ENCODE measurements at regions not wholly inside any gene's neighbourhood (a gene's known extent, or its start where the extent isn't known, plus 50 kb on each side); places are given as distances from the start of the nearest gene placed in this dataset.

- Histone ChIP-seq H3K9me3 (ENCODE audit: low read length) (no peaks in the 10 kb centered on the region), H3K27ac (ENCODE audit: low read length) (no peak overlapping the region), H3K4me2 (ENCODE audit: low read length) (no peak overlapping the region), H3K79me2 (ENCODE audit: low read length) (no peaks in the 10 kb centered on the region), H4K20me1 (ENCODE audit: low read length) (no peaks in the 10 kb centered on the region), H3K27me3 (ENCODE audit: low read length) (no peaks in the 10 kb centered on the region), H2AFZ (ENCODE audit: low read length) (no peak overlapping the region), H3K9me2 (replicated peaks; ENCODE audit: low read length) (no peaks in the 10 kb centered on the region), H3K4me1 (ENCODE audit: insufficient read depth, low read length) (peaks cover 23% of the 10 kb centered on the region), H3K4me3 (ENCODE audit: low read length) (no peak overlapping the region), H3K9ac (ENCODE audit: low read length) (no peak overlapping the region), H3F3A (ENCODE audit: low read length, unreplicated experiment) (peaks cover 4% of the 10 kb centered on the region), H3K36me3 (ENCODE audit: low read depth, low read length) (no peaks in the 10 kb centered on the region)
- no TSS peak for BruUV-seq (replicated peaks)
- POLR2A ChIA-PET (ENCODE audit: unreplicated experiment): no interaction called here
- CTCF ChIA-PET: no interaction called here
- TF ChIP-seq CTCF (conservative IDR thresholded peaks at IDR 0.05; ENCODE audit: low read depth, low read length): no peak
- intact Hi-C loops (cut with micrococcal nuclease): no loop called here
- ATAC-seq (no peak), DNase-seq (peak; percentile 46)
Measured at GRCh38 chr9:82333671-82334070, 345.1 kb downstream of the SPATA31D1 start.

DNA sequence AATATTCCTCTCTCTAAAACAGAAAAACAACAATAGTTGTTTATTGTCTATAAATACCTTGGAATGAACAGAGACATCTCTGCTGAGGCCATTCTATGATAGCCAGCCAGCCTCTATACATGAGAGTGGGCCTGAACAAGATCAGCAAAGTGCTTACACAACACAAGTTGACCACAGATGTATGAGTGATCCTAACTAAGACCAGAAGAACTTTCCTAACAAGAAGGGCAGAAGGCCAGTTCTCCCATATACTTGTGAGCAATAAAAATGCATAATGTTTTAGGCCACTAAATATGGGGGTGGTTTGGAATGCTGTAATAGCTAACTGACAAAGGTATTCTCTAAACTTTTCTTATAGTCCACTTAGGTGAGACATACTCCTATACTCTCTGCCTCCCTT, 345.7 kb downstream of the SPATA31D1 start:
- Histone ChIP-seq H3K9ac (ENCODE audit: low read length) (no peak overlapping the region), H3K4me1 (ENCODE audit: insufficient read depth, low read length) (peaks cover 23% of the 10 kb centered on the region), H3K36me3 (ENCODE audit: low read depth, low read length) (no peaks in the 10 kb centered on the region), H3K4me3 (ENCODE audit: low read length) (no peak overlapping the region), H3K27me3 (ENCODE audit: low read length) (no peaks in the 10 kb centered on the region), H3K27ac (ENCODE audit: low read length) (no peak overlapping the region), H3K9me3 (ENCODE audit: low read length) (no peaks in the 10 kb centered on the region), H3K9me2 (replicated peaks; ENCODE audit: low read length) (no peaks in the 10 kb centered on the region), H3K4me2 (ENCODE audit: low read length) (no peak overlapping the region), H4K20me1 (ENCODE audit: low read length) (no peaks in the 10 kb centered on the region), H2AFZ (ENCODE audit: low read length) (no peak overlapping the region), H3F3A (ENCODE audit: low read length, unreplicated experiment) (peaks cover 4% of the 10 kb centered on the region), H3K79me2 (ENCODE audit: low read length) (no peaks in the 10 kb centered on the region)
- ATAC-seq: no peak
- POLR2A ChIA-PET (ENCODE audit: unreplicated experiment): no interaction called here
- intact Hi-C loops (cut with micrococcal nuclease): no loop called here
- TF ChIP-seq EZH2phosphoT487 (IDR thresholded peaks at IDR 0.05; ENCODE audit: borderline replicate concordance, low read length) (no peak), EZH2 (IDR thresholded peaks at IDR 0.05; ENCODE audit: low read length, unreplicated experiment) (no peak), CTCF (conservative IDR thresholded peaks at IDR 0.05; ENCODE audit: low read depth, low read length) (no peak)
- CTCF ChIA-PET: no interaction called here
- no peak for DNase-seq
- BruUV-seq (replicated peaks): no TSS peak

GRCh38 chr9:82337351-82337750, 348.8 kb downstream of the SPATA31D1 start:
- no peaks in the 10 kb centered on the region for H4K20me1 ChIP-seq (ENCODE audit: low read length)
- DNase-seq (no peak), ATAC-seq (no peak)
- ChIA-PET POLR2A (ENCODE audit: unreplicated experiment) (no interaction called here), CTCF (no interaction called here)
- TF ChIP-seq EZH2 (IDR thresholded peaks at IDR 0.05; ENCODE audit: low read length, unreplicated experiment) (no peak), CTCF (conservative IDR thresholded peaks at IDR 0.05; ENCODE audit: low read depth, low read length) (no peak), EZH2phosphoT487 (IDR thresholded peaks at IDR 0.05; ENCODE audit: borderline replicate concordance, low read length) (no peak)
- peaks cover 4% of the 10 kb centered on the region for H3F3A ChIP-seq (ENCODE audit: low read length, unreplicated experiment)
- no peak overlapping the region for H3K27ac ChIP-seq (ENCODE audit: low read length)
- H3K4me2 ChIP-seq (ENCODE audit: low read length): no peak overlapping the region
- no peaks in the 10 kb centered on the region for H3K9me3 ChIP-seq (ENCODE audit: low read length)
- no peaks in the 10 kb centered on the region for H3K79me2 ChIP-seq (ENCODE audit: low read length)
- no peak overlapping the region for H2AFZ ChIP-seq (ENCODE audit: low read length)
- no TSS peak for BruUV-seq (replicated peaks)
- H3K4me1 ChIP-seq (ENCODE audit: insufficient read depth, low read length): peaks cover 12% of the 10 kb centered on the region
- no peaks in the 10 kb centered on the region for H3K36me3 ChIP-seq (ENCODE audit: low read depth, low read length)
- intact Hi-C loops (cut with micrococcal nuclease): no loop called here
- H3K9me2 ChIP-seq (replicated peaks; ENCODE audit: low read length): no peaks in the 10 kb centered on the region
- H3K9ac ChIP-seq (ENCODE audit: low read length): no peak overlapping the region
- H3K27me3 ChIP-seq (ENCODE audit: low read length): no peaks in the 10 kb centered on the region
- no peak overlapping the region for H3K4me3 ChIP-seq (ENCODE audit: low read length)

Measured in PC-3 (cell line).